Loucy (cell line): ENCODE measurements at regions not wholly inside any gene's neighbourhood (a gene's known extent, or its start where the extent isn't known, plus 50 kb on each side); places are given as distances from the start of the nearest gene placed in this dataset.

Experiments
- H2AFZ ChIP-seq: fragments of 200-600 bp; sonication (generic); 2 replicates; pipeline ENCODE4 v1.6.0; 2016; ENCODE audit warnings: antibody characterized with exemption, mild to moderate bottlenecking, low read length, moderate library complexity
- H3F3A ChIP-seq: fragments of 200-600 bp; 2 replicates; pipeline ENCODE4 v1.6.0; 2016; ENCODE audit warnings: antibody characterized with exemption, low read depth, mild to moderate bottlenecking
- H3K27me3 ChIP-seq: fragments of 200-600 bp; sonication (generic); 2 replicates; pipeline ENCODE4 v1.6.1; 2014; ENCODE audit warnings: low read length, mild to moderate bottlenecking; ENCODE audit not compliant: insufficient read depth, poor library complexity, severe bottlenecking
- H3K36me3 ChIP-seq: fragments of 200-600 bp; sonication (generic); 2 replicates; pipeline ENCODE4 v1.6.1; 2016; ENCODE audit warnings: low read length; ENCODE audit not compliant: insufficient read depth
- H3K4me1 ChIP-seq: fragments of 200-600 bp; sonication (generic); 2 replicates; pipeline ENCODE4 v1.5.1; 2014; ENCODE audit warnings: low read length, mild to moderate bottlenecking; ENCODE audit not compliant: insufficient read depth, poor library complexity, severe bottlenecking
- H3K4me2 ChIP-seq: fragments of 200-600 bp; sonication (generic); 2 replicates; pipeline ENCODE4 v1.6.0; 2014; ENCODE audit warnings: antibody characterized with exemption, low read length, low read depth, mild to moderate bottlenecking; ENCODE audit not compliant: poor library complexity, severe bottlenecking
- H3K4me3 ChIP-seq: fragments of 200-600 bp; sonication (generic); 2 replicates; pipeline ENCODE4 v1.5.1; 2014; ENCODE audit warnings: low read length, mild to moderate bottlenecking, mixed read lengths; ENCODE audit not compliant: poor library complexity, severe bottlenecking
- H3K79me2 ChIP-seq: fragments of 200-600 bp; sonication (generic); 2 replicates; pipeline ENCODE4 v1.6.1; 2014; ENCODE audit warnings: low read length; ENCODE audit not compliant: insufficient read depth
- H3K9ac ChIP-seq: fragments of 200-600 bp; sonication (generic); 2 replicates; pipeline ENCODE4 v1.6.0; 2014; ENCODE audit warnings: mild to moderate bottlenecking, low read depth, low read length, moderate library complexity; ENCODE audit not compliant: poor library complexity, severe bottlenecking
- H3K9me2 ChIP-seq: fragments of 200-600 bp; sonication (generic); replicated peaks from 2 replicates; pipeline ENCODE4 v1.6.1; 2016; ENCODE audit warnings: low read depth, low read length, mixed read lengths
- H3K9me3 ChIP-seq: fragments of 200-600 bp; sonication (generic); 2 replicates; pipeline ENCODE4 v1.6.1; 2014; ENCODE audit warnings: mild to moderate bottlenecking, antibody characterized with exemption, low read length, low read depth; ENCODE audit not compliant: insufficient read depth
- H4K20me1 ChIP-seq: fragments of 200-600 bp; sonication (generic); 2 replicates; pipeline ENCODE4 v1.6.0; 2014; ENCODE audit warnings: antibody characterized with exemption, low read length, mild to moderate bottlenecking; ENCODE audit not compliant: insufficient read depth, poor library complexity, severe bottlenecking
- EZH2phosphoT487 ChIP-seq: fragments of 200-600 bp; IDR thresholded peaks from 2 replicates; pipeline ENCODE4 v1.6.1; 2018; ENCODE audit warnings: antibody characterized with exemption, mild to moderate bottlenecking, moderate library complexity, borderline replicate concordance
- TF ChIP-seq, protein P1 (sequence below): fragments of 200-600 bp; sonication (generic); conservative IDR thresholded peaks from 2 replicates; pipeline ENCODE4 v1.5.1; 2014; ENCODE audit warnings: mild to moderate bottlenecking, antibody characterized with exemption, low read length

DNA sequence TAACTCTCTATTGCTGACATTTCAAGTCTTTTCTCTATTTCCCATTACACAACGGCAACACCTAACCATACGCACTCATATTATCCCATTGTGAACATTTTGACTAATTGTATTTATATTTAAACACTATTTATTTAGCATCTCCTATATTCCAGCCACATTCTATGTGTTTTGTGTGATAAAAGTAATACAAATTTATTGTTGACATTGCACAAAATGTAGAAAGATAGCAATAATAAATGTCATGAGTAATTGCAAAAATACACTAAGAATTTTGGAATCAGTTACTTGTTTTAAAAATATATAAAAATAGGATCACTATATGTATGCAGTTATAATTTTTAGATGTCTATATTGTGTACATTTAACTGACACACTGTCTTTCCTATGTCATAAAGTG, 413.0 kb upstream of the PTPRD start:
- Histone ChIP-seq H3K4me3 (no peak overlapping the region), H3K36me3 (no peaks in the 10 kb centered on the region), H3K79me2 (no peaks in the 10 kb centered on the region), H3K4me1 (no peaks in the 10 kb centered on the region), H3K27me3 (no peaks in the 10 kb centered on the region), H3K9me3 (no peaks in the 10 kb centered on the region), H2AFZ (no peak overlapping the region), H4K20me1 (no peaks in the 10 kb centered on the region), H3K9me2 (no peaks in the 10 kb centered on the region), H3F3A (no peaks in the 10 kb centered on the region), H3K4me2 (no peak overlapping the region), H3K9ac (no peak overlapping the region)
- TF ChIP-seq, protein P1, sequence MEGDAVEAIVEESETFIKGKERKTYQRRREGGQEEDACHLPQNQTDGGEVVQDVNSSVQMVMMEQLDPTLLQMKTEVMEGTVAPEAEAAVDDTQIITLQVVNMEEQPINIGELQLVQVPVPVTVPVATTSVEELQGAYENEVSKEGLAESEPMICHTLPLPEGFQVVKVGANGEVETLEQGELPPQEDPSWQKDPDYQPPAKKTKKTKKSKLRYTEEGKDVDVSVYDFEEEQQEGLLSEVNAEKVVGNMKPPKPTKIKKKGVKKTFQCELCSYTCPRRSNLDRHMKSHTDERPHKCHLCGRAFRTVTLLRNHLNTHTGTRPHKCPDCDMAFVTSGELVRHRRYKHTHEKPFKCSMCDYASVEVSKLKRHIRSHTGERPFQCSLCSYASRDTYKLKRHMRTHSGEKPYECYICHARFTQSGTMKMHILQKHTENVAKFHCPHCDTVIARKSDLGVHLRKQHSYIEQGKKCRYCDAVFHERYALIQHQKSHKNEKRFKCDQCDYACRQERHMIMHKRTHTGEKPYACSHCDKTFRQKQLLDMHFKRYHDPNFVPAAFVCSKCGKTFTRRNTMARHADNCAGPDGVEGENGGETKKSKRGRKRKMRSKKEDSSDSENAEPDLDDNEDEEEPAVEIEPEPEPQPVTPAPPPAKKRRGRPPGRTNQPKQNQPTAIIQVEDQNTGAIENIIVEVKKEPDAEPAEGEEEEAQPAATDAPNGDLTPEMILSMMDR: no peak
- no peak for TF ChIP-seq EZH2phosphoT487

DNA sequence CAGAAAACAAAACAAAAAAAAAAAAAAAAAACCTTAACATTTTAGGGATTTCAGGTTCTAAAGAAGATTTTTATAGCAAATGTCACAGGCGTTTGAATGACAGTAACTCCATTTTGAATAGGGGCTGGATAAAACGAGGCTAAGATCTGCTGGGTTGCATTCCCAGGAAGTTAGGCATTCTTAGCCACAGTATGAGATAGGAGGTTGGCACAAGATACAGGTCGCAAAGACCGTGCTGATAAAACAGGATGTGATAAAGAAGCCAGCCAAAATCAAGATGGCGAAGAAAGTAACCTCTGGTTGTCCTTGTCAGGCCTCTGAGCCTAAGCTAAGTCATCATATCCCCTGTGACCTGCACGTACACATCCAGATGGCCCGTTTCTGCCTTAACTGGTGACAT, 425.6 kb upstream of the PTPRD start:
- no peak overlapping the region for H3K9ac ChIP-seq
- H3K4me3 ChIP-seq: no peak overlapping the region
- no peaks in the 10 kb centered on the region for H3K9me3 ChIP-seq
- TF ChIP-seq EZH2phosphoT487: no peak
- TF ChIP-seq, protein P1: no peak
- no peaks in the 10 kb centered on the region for H3K79me2 ChIP-seq
- no peaks in the 10 kb centered on the region for H3K27me3 ChIP-seq
- no peaks in the 10 kb centered on the region for H3K9me2 ChIP-seq
- H4K20me1 ChIP-seq: no peaks in the 10 kb centered on the region
- no peaks in the 10 kb centered on the region for H3F3A ChIP-seq
- no peak overlapping the region for H2AFZ ChIP-seq
- H3K4me1 ChIP-seq: no peaks in the 10 kb centered on the region
- no peaks in the 10 kb centered on the region for H3K36me3 ChIP-seq
- no peak overlapping the region for H3K4me2 ChIP-seq

DNA sequence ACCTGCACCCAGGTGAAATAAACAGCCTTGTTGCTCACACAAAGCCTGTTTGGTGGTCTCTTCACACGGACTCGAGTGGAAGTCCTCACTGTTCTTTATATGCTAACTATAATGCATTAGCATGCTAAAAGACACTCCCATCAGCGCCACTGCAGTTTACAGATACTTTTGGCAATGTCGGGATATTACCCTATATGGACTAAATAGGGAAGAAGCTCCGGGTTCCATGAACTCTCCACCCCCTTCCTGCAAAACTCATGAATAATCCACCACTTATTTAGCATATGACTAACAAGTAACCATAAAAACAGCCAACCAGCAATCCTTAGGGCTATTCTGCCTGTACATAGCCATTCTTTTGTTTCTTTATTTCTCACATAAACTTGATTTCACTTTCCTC, 426.2 kb upstream of the PTPRD start:
- Histone ChIP-seq H3K9ac (no peak overlapping the region), H4K20me1 (no peaks in the 10 kb centered on the region), H3K36me3 (no peaks in the 10 kb centered on the region), H3K9me3 (no peaks in the 10 kb centered on the region), H3K4me3 (no peak overlapping the region), H2AFZ (no peak overlapping the region), H3F3A (no peaks in the 10 kb centered on the region), H3K4me2 (no peak overlapping the region), H3K9me2 (no peaks in the 10 kb centered on the region), H3K4me1 (no peaks in the 10 kb centered on the region), H3K27me3 (no peaks in the 10 kb centered on the region), H3K79me2 (no peaks in the 10 kb centered on the region)
- no peak for TF ChIP-seq EZH2phosphoT487
- TF ChIP-seq, protein P1: no peak
